ENCODE measurements at regions not wholly inside any gene's neighbourhood (a gene's known extent, or its start where the extent isn't known, plus 50 kb on each side); places are given as distances from the start of the nearest gene placed in this dataset.

DNA sequence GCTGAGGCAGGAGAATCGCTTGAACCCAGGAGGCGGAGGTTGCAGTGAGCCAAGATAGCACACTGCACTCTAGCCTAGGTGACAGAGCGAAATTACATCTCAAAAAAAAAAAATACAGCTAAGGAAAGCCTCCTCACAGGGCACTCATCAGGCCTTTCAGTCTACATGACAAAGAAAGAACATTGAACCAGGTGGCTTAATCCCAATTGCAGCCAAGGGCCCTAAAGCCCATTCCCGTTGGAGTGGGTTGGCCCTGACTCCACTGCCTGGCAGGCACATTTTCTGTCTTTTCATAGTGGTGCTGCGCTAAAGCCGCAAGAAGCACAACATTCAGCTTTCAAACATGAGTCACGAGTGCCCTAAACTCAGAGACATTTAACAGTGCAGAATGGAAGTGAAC is 372.5 kb downstream of the RNF144A start:
- DNase-seq (ENCODE audit: low spot score) = no peak

DNA sequence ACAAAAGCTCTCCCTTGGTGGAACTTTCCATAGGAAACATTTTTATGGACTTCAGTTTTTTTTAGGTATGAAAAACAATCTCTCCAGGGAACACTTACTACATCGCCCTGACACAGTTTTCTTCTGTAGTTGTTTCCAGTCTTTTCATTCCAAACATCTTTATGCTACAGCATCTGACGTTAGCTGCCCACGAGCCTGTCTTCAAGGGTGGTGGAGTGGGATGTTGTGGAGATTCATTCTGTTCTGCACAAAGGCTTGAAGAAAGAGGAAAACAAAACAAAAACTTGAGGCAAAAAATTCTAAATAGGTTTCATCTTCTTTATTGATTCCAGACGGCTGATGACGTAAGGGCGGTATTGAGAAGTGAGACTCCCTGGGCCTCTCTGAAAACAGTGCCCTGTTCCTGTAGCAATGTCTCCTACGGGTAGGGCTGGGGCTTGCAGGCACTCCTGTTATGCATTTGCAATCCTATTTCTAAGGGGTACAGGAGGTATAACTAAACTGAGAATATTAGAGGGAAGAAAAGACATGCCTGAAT is 375.0 kb downstream of the RNF144A start:
- no peak for DNase-seq (ENCODE audit: low spot score)

DNA sequence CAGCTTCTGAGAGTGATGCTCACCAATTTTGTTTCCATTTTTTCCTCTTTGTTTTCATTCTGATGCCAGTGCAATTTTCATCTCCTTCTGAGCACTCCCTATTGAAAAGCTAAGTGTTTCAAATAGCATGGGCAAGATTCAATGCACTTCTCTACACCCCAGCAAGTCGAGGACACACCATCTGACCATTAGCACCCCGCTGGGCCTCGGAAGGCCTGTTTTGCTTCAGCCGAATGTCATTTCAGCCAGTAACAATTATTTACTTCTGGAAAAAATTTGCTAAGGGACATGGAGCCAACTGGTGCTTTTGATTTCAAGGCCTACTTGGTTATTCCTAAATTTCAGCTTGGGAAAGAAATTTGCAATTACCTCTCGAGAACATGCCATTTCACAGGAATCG is 392.4 kb downstream of the RNF144A start:
- no peak for DNase-seq (ENCODE audit: low spot score)

DNA sequence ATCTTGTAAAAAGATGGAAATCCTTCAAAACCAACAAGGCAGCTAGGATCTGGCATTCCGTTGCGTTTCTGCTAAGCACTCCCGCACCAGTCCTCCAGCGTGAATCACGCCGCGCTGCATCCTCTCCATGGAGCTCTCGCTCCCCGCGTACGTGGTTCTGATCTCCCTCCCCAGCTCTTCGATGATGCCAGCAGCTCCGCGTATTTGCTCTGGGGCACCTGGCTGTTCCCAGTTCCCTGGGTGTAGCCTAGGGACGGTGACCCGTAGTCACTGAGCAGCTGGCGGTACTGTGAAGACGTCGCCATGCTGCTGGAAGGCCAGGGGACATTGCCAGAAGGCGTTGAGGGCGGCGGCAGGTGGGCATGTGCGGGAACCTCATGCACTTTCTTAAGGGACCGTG is 407.5 kb downstream of the RNF144A start:
- DNase-seq (ENCODE audit: low spot score) = peak; percentile 51

DNA sequence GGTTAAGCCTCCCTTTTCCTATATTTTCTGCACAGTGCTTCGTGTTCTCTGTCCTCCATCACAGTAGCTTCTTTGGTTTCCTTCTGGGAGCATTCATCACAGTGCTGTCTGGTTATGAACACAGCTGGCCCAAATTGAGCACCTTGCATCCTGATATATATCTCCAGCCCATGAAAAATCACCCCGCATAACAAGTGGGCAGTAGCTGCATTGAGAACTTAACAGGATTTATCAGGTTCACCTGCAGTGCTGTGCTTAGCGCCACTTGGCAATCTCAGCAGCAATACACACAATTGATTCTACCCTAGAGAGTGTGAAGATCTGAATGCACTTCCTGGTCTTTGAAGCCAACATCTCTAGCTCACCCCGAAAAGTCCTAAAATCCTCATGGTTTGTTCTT is 408.0 kb downstream of the RNF144A start:
- no peak for DNase-seq (ENCODE audit: low spot score)

DNA sequence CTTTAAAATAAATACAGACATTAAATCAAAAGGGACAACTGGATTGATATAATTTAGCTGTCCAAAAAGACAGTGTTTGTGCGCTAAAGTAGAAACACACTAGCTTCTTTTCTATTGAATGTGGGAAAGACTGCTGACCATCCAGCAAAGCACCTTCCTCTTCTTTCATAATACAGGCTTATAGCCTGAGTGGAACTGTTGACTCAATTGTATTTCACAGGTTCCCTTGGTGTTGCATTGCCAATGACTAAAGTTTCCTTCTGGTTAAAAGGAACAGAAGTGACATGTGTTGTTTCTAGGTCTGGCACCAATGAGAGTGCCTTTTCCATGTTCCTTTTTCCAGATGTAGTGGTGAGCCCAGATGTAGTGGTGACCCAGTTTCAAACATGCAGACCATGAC is 412.3 kb downstream of the RNF144A start:
- no peak for DNase-seq (ENCODE audit: low spot score)

DNA sequence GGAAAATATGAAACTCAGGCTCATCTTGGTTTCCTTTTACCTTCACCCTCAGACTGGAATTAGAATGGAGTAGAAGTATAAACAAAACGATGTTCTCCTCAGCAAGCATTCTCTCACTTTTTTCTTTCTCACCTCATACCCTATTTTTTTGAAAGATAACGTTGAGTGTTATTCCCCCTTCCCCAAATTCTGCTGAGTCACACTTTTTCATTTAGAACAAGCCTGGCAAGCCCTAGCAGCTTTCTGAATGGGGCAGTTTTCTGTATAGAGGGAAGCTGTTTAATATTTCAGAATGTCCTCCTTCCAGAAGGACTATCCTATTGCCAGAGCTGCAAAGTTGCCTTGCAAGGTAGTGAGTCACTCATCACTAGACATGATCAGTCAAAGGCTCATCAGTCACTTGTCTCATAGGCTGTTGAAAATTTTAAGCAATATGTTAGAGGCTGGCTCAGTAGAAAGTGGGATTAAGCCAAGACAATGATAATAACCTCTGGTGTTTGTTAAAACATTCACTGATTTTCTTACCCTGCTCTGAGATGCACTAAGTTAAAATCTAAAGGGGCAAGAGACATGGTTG is 416.1 kb downstream of the RNF144A start:
- DNase-seq (ENCODE audit: low spot score) = no peak

DNA sequence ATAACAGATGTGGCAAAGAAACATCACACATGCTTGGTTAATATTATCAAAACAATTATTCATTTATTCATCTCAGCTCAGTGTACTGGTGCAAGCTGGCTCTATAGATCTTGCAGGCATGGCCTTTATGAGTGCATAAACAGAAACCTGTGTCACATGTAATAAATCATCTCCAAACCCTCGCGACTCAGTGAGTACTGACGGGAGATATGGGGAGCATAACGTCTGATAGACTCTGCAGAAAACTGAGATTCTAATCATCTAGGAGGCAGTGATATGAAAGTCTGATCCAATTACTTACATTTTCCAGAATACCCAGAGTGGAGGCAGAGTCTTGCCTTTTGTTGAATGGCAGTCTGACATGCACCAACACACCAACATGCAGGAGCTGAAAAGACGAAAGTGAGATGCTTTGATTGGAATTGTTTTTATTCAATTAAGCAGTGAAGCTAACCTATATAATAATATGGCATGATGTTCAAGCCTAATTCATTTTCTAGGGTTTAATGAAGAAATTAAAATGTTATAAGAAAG is 416.8 kb downstream of the RNF144A start:
- no peak for DNase-seq (ENCODE audit: low spot score)

DNA sequence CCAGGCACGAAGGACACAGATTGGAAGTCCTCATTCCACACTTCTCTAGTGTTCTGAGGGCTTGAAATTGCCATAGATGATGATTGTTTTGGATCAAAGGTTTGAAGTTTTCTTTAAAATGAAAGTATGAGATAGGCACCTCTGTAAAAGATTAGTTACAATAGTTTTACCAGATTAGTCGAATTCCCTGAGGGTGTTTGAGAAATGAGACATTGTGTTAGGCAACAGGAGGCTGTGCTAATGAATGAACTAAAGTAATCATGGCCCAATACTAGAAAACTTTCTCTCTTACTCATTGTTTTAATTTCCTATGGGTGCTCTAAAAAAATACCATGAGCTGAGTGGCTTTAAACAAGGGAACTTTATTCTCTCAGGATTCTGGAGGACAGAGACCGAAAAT is 421.7 kb downstream of the RNF144A start:
- DNase-seq (ENCODE audit: low spot score) = no peak

DNA sequence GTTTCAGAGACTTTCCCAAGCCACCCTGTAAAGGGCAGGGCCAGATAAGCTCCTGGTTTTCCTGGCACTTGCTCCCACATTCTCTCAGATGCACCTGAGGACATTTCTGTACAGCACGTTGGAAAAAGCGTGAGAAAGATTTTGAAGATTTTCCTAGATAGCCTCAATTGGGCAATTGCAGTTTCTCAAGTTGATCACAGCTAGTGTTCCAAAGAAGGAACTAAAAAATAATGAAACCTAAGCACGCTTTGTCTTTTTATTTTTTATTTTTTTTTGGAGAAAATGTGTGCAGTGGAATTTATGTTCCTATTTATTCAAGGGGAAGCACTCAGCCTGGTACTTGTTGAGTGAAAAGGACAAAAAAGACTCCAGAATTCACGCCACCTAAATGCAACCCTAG is 429.1 kb downstream of the RNF144A start:
- no peak for DNase-seq (ENCODE audit: low spot score)

DNA sequence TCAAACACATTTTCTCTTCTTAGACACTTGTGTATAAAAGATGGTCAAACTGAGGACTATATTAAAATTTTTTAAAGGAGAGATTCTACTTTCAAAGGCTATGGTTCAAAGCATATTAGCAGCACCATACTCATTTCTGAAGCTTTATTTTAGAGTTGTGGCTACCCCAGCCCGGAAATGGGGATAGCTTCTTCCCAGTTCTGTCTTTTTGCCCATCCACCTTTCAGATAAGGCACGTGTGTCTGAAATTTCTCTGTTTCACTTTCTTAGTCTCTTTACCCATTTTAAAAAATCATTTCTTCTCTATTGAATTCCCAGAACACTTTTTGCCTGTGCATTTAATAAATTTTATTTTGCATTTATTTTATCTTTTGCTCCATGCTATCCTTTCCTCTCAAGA is 431.5 kb downstream of the RNF144A start:
- no peak for DNase-seq (ENCODE audit: low spot score)

DNA sequence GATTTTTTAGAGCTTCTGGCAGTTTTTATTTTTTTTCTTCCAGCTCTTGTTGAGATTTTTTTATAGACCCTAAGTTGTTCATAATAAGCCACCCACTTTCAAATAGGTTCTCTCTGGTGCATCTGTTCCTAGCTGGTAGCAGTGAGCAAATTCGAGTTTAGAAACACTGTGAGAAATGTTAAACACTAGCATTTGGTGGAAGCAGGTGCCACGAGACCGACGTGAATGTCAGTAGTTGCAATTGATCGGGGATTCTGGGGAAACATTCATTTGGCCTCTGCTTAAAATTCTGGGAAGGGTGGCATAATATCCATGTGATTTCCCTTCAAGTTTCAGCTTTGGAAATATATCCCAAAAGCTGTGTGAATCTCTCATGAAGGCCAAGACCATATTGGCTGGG is 435.0 kb downstream of the RNF144A start:
- no peak for DNase-seq (ENCODE audit: low spot score)

DNA sequence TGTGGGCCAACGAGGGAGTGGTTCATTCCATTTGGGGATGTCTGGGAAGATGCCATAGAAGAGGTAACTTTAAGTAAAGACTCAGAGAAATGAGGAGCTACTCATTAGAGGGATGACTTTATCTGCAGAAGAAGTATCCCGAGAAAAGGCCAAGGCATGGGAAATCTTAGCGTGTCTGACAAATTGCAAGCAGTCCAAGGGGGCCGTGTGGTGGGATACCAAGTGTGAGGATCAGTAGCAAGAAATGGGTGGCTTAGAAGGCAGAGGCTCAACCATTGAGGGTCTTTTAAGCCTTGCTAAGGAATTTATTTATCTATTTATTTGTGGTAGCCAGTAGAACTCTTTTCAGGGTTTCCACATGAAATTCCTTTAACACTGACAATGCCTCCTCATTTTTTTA is 436.4 kb downstream of the RNF144A start:
- DNase-seq (ENCODE audit: low spot score) = no peak

DNA sequence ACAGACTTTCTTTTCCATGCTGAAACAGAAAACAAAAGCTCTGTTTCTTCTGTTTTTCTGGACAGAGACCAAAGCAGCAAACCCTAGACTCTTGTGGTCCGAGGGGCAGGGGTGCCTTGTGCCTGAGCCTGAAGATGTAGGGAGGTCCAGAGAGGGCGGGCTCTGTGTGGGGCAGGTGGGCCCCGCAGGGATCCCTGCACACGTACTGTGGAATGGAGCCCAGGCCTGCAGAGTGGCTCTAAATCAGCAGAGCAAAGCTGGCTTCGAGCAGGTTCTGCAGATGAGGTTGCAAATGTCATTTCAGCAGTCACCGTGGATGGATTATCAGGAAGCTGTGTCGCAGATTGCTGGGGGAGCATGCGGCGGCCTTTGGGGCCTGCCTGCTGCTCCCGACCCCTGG is 438.6 kb downstream of the RNF144A start:
- no peak for DNase-seq (ENCODE audit: low spot score)

DNA sequence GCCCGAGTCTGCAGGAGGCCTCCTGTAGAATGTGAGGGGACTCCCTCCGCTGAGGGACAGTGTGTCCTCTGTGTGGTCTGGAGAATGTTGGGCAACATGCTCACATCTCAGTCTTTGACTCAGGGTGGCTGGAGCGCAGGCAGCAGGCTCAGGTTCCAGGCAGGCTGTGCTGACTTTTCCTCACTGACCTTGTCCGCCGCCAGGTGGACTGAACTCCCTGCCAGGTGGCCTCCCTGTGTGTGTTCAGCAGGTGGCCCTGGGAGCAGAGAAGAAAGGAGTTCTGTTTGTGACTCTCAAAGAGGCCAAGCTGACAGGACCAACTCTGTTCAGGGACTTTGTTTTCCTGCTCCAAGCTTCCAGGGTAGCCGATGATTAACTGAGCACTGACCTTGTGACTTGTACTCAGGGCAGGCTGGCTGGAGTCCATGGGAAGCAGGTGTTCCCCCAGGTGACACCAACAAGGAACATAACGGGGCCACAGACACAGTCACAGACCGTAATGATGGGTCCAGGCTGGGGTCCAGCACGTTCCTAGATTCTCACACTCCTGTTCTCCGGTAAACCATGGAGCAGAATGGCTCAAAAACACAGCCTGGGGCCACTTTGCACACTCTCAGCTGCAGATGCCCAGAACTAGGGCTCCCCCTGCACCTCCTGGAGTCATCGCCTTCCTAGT is 439.8 kb downstream of the RNF144A start:
- no peak for DNase-seq (ENCODE audit: low spot score)

DNA sequence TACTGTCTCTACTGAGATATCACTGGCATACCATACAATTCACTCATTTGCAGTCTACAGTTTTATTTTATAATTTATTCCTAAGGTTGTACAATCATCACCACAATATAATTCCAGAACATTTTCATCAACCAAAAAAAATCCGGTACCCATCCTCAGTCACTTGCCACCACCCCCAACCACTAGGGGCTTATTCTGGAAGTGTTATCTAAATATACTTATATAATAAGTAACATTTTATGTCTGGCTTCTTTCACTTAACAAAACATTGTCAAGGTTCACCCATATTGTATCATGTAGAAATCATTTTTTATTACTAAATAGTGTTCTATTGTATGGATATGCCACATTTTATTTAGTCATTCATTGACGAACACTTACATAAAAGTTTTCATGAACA is 440.8 kb downstream of the RNF144A start:
- no peak for DNase-seq (ENCODE audit: low spot score)

DNA sequence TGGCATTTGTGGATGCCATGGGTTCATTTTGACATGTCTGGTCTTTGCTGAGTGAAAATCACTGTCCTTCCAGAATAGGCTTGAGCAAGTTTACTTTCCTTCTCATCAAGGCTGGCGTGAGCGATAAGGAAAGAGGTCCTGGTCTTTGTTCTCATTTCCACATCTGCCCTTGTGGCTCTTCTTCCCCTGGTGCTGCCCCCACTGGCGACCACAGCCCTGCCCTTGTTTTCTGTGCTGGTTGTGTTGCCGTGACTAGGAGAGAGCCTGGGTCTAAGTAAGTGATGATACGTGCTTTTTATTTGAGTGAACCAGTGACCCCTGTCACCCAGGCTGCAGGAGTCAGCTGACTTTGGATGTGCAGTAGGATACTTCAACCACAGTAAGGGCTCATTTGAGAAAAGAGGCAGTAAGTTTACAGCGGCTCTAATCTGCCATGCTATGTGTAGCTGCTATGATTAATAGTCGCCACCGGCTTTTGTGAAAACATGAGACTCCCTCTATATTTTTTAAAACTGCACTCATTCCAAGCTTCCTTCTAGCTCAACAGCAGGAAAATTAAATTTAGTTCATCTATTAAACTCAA is 441.7 kb downstream of the RNF144A start:
- DNase-seq (ENCODE audit: low spot score) = no peak

DNA sequence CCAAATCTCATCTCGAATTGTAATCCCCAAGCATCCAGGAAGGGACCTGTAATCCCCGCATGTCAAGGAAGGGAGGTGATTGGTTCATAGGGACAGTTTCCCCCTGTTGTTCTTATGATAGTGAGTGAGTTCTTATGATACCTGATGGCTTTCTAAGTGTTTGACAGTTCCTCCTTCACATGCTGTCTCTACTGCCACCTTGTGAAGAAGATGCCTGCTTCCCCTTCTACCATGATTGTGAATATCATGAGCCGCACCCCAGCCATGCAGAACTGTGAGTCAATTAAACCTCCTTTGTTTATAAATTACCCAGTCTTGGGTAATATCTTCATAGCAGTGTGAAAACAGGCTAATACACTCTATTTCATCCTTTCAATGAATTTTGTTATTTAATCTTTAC is 446.7 kb downstream of the RNF144A start:
- DNase-seq (ENCODE audit: low spot score) = no peak

DNA sequence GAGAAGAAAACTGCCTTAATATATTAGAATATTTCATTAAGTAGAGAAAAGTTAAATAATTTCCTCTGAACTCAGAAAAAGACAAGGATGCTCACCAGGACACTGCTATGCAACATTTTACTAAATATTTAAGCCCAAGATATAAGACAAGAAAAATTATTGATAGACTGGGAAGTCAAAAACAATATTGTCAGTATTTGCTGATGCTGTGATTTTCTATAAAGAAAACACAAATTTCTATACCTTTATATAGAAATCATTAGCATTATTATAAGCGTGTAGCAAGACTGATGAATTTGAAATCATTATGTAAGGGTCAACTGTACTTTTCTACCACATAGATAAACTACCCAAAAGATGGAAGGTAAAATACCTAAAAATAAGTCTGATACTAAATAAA is 451.0 kb downstream of the RNF144A start:
- no peak for DNase-seq (ENCODE audit: low spot score)

DNA sequence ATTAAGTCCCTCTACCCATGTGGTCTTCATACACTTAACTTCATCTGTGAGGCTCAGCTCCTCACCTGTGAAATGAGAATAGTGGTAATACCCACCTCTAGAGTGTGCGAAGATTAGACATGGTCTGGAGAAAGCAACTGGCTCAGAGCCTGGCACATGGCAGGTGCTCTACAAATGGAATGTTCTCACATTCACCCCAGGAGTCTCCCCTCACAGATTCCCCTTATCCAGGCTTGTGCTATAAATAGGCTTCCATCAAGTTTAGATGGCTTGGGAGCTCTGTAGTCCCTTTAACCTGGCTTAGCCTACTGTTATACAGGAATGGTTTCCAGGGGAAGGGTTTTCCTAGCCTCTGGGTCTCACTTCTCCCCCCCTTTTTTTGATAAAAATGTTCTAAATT is 455.9 kb downstream of the RNF144A start:
- DNase-seq (ENCODE audit: low spot score) = no peak

DNA sequence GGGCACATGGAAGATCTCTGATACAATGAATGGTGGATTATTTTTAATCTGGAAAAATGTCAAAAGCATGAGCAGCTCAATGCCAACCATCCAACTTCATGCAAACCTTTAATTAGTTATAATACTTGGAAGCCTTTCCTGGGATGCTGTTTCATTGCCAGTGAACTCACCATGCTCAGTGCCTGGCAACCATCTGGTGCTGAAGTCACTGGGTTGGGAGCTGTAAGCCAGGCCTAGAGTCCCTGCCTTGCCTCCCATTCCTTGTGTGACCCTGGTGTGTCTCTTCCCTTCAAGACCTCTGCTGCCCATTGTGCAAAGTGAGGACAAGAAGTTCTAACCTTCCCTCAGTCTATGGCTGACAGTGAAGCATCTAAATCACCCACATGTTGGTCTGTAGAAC is 458.7 kb downstream of the RNF144A start:
- no peak for DNase-seq (ENCODE audit: low spot score)

DNA sequence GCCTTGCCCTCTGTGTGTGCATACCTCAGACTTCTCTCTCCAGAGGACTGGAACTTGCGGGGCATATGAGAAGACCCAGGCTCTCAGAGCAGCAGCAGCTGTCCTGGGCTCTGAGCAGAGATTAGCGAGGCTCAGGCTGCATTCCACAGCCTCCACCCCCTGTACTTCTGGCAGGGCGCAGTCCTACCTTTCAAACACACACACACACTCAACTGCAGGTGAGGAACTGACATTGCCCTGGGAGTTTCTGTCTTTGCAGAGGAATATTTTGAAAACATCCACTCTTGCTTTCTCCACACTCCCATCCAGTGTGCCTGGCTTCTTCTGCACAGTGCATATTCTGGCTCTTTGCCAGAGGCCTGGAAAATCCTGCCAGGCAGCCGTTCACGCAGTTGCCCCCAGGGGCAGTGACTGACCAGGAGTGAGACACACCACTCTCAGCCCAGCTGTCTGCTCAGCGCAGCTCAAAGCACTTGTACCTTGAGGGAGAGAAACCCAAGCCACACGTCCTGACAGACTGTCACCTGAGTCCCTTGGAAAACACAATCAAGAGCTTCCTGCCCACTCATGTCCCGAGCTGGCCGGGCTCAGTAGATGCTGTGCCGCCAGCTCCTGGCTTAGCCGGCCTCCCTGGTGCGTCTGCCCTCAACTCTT is 460.8 kb downstream of the RNF144A start:
- peak; percentile 64 for DNase-seq (ENCODE audit: low spot score)

DNA sequence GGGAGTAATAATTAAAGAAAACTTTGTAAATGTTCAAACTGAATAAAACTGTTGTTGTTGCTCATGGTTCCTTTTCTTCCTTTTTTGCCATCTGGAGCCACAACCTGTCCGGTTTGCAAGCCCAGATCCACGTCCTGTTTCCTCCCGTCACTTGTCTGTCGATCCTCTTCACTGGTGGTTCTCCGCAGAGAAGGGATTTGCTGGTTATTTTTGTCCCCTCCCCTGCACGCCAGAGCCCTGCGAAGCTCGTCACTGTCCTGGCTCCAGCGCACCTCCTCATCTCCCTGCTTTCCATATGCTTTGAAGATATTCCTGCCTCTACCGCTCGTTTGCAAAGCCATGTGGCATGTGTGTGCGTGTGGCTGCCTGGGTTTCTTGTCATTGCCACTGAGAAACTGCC is 461.4 kb downstream of the RNF144A start:
- DNase-seq (ENCODE audit: low spot score) = no peak
